ENCODE measurements at regions not wholly inside any gene's neighbourhood (a gene's known extent, or its start where the extent isn't known, plus 50 kb on each side); places are given as distances from the start of the nearest gene placed in this dataset.
"Not testable (repeated sequence)": the region's sequence is repeated elsewhere in the genome, so short reads cannot be mapped to it uniquely, and the experiment has no call there.

- no peak for DNase-seq
These were observed 516.5 kb upstream of the NETO1 start for GRCh38 chr18:73384246-73384645.

DNA sequence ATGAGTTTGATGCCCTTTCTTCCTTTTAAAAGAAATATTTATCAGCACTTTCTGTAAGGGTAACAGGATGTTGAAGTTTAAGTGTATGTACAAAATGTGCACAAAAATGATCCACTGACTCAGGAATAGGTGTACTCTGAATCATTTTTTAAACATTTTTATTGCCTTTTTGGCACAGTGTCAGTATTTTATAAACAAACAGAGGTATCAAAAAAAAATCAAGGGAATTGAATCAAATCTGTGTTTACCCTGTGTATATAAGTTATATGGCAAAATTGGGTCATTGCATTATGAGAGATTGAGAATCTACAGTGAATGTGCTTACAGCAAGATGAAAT, 513.9 kb upstream of the NETO1 start:
- DNase-seq: no peak

GRCh38 chr18:73381016-73381698, 513.4 kb upstream of the NETO1 start:
- DNase-seq: no peak

DNA sequence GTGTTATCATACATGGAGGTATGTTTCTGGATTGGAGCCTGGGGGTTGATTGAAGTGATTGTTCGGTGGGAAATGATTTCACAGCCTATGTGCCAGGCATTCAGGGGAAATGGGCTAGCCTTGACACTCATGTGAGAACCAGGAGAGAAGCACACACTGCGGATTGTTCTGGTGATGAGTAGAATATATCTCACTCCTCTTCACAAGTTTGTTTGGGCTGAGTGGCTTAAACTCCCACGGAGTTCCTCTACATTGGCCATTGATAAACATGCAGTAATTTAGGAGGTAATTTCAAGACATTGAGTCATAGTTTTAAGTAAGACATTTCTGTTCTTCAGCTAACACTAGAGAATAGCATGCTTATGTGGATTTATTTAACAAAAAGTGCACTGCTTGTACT, 498.9 kb upstream of the NETO1 start:
- DNase-seq: no peak

DNA sequence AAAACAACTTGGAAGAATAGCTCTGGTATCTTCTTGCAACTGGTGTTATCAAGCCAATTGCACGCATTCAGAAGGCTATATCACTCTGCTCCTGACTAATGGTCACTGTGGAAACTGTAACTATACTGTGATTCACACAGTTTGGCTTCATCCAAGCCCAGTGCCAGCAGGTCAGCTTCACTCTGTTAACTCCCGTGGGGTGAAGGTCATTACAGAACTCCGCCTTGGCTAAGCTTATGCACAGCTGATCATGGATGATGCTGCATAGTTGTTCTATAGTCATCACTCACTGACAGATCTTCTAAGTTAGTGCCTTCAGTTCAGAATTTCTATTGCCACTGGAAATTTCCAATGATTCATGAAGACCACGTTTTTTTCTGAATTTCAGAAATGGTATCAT, 497.2 kb upstream of the NETO1 start:
- no peak for DNase-seq

- no peak for DNase-seq
These were observed 487.3 kb upstream of the NETO1 start for GRCh38 chr18:73355121-73355520.

GRCh38 chr18:73352546-73352945, 484.8 kb upstream of the NETO1 start:
- DNase-seq: no peak

DNA sequence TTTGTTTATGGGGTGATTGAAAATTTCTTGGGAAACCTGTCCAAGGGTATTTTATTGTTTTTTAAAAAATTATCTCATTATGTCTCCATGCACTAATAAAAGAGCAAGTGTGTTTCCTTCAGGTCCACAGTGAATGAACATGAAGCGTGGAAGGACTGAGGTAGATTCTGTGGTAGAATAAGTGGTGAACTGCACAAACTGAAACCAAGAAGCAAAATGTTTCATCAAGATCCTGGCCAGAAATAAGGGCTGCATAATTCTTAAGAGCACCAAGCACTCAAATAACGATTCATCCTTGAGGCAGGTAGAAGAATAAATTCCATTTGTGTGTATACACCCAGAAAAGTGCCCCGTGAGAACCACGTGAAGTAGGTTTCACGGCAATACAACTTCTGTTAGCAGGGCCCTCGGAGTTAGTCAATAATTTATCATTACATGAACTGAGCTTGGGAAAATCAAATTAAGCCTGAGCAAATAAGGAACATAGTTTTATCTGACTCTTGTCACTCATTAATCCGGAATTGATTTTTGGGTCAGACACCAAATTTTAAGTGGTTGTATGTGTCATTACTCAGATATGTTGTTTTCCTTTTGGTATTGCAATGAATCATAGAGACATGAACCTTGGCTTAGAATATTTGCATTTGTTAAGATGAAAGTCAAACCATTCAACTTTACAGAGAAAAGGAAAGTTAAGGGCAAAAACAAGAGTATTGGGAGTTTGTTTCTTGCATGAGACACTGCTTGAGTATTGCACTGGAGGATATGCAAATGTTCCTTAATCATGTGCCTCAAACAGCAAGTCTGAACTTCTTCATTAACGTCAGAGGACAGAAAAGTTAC, 472.6 kb upstream of the NETO1 start:
- no peak for DNase-seq

- no peak for DNase-seq
These were observed 463.5 kb upstream of the NETO1 start for GRCh38 chr18:73331212-73331772.

DNA sequence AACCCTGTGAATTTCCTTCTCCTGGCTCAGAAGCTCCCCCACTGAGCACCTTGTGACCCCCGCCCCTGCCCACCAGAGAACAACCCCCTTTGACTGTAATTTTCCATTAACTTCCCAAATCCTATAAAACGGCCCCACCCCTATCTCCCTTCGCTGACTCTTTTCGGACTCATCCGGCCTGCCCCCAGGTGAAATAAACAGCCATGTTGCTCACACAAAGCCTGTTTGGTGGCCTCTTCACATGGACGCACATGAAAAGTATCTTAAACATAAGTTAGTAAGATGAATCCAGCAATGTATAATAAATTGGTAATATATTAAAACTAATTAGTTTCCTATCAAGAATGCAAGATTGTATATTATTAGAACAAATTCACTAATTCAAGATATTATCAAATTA, 462.3 kb upstream of the NETO1 start:
- DNase-seq: not testable (repeated sequence)

DNA sequence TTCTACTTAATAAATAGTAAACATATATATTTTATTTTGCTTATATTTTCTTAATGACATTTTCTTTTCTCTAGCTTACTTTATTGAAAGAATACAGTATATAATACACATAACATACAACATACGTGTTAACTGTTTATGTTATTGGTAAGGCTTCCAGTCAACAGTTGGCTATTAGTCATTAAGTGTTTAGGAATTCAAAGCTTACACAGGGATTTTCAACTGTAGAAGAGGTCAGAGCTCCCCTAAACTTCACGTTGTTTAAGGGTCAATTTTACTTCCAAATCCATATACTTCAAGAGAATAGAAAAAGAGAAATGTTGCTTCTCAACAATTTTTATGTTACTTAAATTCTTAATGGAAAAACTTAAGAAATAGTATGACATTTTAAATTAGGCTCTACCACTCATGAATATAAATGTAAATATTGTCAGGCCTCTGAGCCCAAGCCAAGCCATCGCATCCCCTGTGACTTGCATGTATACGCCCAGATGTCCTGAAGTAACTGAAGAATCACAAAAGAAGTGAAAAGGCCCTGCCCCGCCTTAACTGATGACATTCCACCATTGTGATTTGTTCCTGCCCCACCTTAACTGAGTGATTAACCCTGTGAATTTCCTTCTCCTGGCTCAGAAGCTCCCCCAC, 456.5 kb upstream of the NETO1 start:
- DNase-seq: not testable (repeated sequence)

- DNase-seq: no peak
These were observed 451.1 kb upstream of the NETO1 start for GRCh38 chr18:73318739-73319479.

DNA sequence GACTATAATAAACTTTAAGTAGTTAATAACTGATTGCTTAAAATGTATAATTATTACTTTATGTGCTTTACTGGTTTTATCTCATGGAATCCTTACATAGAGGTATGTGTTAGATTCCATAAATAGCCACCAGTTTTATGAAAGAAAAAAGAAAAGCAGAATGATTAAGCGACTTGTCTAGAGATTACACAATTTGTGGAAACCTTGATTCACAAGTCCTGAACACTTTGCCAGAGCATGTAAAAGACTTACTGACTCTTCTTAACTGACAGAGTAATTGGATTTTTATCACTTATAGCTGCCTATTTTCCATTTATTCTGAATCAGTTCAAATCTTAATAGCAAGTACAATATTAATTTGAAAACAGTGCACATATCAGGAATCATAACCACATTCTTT, 448.7 kb upstream of the NETO1 start:
- DNase-seq: no peak

DNA sequence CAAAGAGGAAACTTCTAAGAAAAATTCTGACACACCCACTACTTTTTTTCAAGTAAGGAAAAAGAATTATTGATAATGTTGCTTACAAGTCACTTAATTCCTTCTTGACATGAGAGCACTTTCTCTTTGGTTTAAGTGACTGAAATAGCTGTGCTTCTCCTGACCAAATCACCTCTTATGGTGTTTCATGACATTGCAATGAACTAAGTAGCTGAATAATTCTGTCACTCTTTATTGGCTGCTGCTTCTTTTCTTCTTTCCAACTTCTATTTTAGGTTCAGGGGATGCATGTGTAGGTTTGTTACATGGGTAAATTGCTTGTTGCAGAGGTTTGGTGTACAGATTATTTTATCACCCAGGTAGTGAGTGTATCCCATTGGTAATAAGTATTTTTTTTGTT, 447.6 kb upstream of the NETO1 start:
- DNase-seq: no peak

- no peak for DNase-seq
These were observed 445.7 kb upstream of the NETO1 start for GRCh38 chr18:73313476-73313875.

- DNase-seq: peak; percentile 55
These were observed 428.9 kb upstream of the NETO1 start for GRCh38 chr18:73296686-73297085.

- DNase-seq: no peak
These were observed 424.4 kb upstream of the NETO1 start for GRCh38 chr18:73292156-73292555.

- DNase-seq: peak; percentile 3
These were observed 421.0 kb upstream of the NETO1 start for GRCh38 chr18:73288813-73289212.

DNA sequence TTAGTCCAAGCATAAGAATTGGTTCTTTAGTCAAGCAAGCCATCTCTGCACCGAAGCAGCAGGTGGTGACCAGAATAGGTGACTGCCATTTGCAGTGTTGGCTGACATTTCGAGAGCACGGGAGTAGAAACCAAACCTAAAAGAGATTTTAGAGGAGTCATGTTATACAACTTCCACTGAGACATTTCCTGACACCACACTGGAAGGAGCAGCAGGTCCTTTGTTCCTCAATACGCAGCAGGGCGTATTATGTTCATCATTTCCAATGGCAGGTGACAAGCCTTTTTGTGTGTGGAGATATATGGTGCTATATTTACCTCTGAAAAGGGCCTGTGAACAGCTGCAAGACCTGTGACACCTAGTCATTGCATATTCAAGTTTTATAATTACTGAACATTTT, 418.8 kb upstream of the NETO1 start:
- DNase-seq: no peak

- no peak for DNase-seq
These were observed 416.0 kb upstream of the NETO1 start for GRCh38 chr18:73283788-73284187.

GRCh38 chr18:73283032-73283431, 415.2 kb upstream of the NETO1 start:
- peak; percentile 24 for DNase-seq

DNA sequence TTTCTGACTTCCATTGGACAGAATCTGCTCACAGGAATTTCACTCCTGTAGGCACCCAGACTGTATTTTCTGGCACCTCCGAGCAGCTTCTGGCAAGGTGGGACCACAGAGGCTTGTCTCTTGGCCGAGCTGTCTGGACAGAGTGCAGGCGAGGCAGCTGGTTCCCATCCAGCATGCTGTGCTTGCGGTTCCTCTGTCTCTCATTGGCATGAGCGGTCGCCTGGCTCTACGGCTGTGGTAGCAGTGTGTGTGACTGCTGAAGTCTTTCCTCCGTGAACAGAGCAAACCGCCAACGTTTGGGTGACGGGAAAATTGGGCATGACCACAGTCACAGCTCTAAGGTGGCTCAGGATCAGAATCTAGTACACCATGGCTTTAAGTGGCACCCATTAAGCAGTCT, 411.7 kb upstream of the NETO1 start:
- DNase-seq: no peak

Data from RPMI8226 (cell line).